ENCODE measurements at regions not wholly inside any gene's neighbourhood (a gene's known extent, or its start where the extent isn't known, plus 50 kb on each side); places are given as distances from the start of the nearest gene placed in this dataset.

DNA sequence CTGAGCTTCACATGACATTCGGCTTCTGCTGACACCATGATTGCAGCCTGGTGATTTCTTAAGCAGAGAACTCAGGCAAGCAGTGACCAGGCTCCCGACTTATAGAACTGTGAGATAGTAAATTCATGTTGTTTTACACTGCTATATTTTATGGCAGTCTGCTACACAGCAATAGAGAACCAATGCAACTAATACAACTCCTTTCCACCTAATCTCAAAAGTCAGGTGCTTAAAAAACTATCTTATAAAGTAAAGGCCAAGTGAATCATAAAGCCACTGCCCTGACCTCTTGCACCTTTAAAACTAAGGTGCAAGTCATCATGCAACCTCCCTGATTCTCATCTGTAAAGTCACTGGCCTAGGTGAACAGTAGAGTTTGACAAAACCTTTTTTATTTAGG lies 95.3 kb upstream of the GLS start:
- DNase-seq: no peak

DNA sequence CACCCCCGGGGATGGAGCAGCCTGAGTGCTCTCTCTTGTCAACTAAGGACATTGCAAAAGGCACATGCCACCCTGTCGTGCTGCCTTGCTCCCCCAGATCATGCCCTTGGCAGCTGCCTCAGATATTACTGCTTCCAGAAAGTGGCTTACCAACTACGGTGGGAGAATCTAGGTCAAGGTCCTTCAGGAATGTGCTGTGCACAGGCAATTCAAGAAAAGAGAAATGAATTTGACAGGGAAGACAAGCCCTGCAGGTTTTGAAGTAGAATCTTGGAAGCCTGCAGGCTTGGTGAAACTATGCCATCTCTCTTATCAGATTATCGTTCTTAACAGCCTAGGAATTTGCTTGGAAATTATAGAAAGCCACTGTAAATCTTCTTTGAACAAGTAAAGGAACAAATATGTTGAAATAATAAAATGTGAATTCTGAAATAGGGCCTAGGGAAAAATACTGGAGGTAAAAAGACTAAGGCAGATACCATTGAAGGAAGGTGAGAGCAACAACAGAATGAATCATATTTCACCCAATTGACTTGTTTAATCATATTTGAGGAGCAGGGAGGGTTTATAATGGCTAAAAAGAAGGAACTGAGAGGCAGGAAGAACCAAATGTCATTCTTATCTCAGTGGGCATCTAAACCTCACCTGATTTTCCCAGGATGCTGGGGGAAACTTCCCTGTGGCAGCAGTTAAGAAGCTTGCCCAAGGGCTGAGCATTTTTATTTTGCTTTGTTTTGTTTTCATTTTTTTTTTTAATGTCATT lies 94.0 kb upstream of the GLS start:
- no peak for DNase-seq

DNA sequence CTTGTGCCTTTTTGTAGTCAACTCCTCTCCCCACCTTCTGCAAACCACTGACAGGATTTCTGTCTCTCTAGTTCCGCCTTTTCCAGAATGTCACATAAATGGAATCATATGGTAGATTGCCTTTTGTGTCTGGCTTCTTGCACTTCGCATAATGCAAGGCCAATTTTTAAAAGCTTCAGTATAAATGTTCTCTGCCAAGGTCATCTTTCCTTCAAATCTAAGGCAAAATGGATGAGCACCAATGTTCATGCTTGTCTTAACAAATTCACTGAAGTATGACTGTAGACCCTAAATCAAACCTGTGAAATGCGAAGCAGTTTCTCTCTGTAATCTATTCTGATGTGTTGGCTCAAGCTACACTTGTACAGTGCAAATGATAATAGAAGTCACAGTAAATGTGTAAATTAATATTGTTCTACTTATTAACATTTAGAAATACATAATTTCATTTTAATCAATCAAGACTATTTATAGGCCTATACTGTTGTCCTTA lies 92.8 kb upstream of the GLS start:
- no peak for DNase-seq

GRCh38 chr2:190789074-190790004 lies 91.3 kb upstream of the GLS start:
- no peak for DNase-seq

DNA sequence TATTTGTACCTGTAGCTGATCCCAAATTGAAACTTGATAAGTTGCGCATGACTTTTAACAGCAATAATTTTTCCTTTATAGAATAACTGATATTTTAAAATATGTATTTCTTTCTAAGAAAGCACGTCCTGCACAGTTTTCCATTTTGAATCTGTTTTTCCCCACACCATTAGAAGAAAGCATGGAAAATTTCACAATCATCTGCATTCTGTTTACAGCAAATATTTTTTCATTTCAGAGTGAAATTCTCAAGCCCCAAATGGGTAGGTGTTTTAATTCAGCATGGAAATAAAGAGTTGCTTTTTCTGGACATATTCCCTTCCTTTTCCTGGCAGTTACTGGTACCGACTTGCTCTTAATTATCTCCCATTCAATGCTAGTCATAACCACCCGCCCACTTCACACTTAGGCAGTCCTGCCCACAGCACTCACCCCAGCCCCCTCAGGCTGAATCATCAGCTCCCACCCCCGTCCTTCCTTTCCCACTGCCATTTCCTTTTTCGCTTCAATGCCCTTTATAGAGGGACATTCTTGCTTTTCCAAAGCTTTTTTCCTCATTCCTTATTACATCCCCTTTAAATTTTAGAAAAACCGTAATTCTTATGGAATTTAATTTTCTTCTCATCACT lies 89.2 kb upstream of the GLS start:
- no peak for DNase-seq

DNA sequence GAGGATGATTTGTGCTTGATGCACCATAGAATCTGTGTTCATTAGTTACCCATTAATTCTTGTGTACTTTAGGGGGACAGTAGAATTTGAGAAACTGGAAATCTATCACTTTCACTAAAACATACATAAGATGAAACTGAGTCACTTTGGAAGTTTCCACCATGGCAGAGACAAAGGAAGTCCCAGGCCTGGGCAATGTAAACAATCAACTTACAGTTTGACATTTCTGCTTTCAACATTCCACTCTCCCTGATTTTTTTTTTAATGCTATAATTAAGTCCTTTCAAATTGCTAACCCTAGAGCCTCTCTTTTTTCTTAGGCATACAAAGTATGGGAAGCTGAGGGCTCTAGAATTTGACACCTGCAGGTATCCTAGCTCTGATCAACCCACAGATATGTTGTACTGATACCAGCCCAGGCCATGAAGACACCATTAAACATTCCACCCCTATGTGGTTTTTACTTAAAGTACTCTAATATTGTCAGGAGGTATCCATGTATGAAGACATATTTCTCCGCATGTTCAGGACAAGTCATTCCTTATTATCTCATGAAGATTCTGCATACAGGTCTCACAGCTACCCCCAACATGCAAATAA lies 88.5 kb upstream of the GLS start:
- no peak for DNase-seq

GRCh38 chr2:190792956-190793888 lies 87.4 kb upstream of the GLS start:
- no peak for DNase-seq

- no peak for DNase-seq
These were observed 86.2 kb upstream of the GLS start for GRCh38 chr2:190794377-190794776.

DNA sequence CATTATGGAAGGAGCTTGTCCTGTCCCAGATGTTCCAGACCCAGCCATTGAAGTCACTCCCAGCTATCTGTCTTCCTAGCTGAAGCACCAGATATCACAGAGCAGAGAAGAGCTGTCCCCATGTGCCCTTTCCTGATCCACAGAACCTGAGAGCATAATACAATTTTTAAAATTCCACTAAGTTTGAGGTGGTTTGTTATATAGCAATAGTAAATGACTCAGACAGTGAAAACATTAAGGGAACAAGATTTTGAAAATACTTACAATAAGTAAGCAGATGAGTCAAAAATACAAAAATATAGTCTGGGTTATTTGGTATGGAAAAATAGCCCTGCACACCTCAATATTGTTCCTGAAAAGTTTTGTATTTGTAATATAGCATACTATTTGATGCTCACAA lies 85.8 kb upstream of the GLS start:
- no peak for DNase-seq

DNA sequence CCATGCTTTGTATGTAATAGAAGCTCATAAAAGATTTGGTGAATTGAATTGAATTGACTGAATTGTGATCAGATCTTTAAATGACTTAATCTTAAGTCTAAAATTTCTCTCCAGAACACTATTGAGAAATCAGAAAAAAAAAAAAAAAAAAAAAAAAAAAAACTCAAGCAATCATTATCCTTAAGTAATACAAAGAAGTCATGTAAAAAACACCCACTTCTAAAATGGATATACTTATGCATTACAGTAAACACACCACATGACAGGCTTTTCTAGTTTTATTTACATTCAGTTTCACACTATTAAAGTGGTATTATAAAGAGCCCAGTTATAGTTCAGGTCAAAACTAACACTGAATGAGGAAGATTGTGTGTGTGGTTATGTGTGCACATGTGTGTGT lies 84.9 kb upstream of the GLS start:
- no peak for DNase-seq

DNA sequence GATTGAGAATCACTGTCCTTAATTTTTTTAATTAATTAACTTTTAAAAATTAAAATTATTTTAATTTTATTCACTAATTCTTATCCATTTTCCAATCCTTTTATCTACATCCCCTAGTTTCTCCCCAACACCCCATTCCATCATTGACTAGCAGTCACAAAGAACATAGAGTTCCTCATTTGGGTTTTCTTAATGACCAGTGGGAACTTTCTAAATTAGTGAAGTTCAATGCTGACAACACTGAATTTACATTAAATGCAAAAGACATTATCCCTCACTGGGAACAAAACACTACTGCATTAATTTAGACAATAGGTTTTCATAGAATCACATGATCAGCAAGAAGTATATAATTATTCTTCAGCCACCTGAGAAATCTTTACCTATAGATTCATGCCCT lies 80.6 kb upstream of the GLS start:
- no peak for DNase-seq

- no peak for DNase-seq
These were observed 80.1 kb upstream of the GLS start for GRCh38 chr2:190800528-190800927.

DNA sequence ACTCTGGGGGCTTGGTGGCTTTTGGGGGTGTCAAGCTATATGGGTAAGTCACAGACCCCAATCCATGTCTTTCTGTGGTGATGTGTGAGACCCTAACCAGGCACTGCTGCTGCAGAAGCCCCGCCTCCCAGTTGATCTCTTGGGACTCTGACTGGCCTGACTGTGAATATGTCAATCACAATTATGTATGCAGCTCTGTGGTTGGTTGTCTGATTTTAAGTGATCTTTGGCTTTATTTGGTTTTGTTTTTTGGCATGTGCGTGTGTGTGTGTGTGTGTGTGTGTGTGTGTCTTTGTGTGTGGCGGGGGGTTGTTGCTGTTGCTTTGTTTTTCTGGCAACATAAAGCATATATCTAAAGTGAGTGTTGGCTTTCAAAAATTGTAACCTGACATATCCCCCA lies 78.5 kb upstream of the GLS start:
- no peak for DNase-seq

DNA sequence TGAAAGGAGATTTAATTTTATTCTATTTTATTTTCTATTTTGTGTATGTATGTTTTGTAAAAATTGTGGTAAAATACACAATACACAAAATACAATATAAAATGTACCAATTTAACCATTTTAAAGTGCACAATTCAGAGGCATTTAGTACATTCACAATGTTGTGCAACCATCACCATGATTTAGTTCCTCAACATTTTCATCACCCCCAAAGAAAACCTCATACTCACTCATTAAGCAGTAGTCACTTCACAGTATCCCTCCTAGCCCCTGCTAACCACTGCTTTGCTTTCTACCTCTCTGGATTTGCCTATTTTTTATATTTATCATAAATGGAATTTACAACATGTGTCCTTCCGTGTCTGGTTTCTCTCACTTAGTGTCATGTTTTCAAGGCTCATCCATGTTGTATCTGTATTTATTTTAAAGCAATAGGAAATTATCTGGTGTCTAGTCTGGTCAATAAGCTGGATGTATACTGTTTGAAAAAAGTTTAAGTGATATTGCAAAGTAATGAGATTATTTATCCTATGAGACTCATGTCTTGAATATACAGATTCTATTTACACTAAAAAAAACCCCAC lies 77.9 kb upstream of the GLS start:
- DNase-seq: no peak

GRCh38 chr2:190804182-190804795 lies 76.3 kb upstream of the GLS start:
- no peak for DNase-seq

DNA sequence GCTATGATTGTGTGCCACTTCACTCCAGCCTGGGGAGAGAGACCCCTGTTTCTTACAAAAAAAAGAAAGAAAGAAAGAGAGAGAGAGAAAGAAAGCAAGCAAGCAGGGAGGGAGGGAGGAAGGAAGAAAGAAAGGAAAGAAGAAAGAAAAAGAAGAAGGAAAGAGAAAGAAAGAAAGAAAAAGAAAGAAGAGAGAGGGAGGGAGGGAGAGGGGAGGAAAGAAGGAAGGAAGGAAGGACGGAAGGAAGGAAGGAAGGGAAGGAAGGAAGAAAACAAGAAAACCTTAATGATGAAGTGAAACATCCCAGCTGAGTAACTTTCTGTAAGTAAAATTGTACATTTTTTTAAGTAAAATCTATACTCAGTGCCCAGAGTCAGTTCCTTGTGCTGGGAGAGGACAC lies 75.5 kb upstream of the GLS start:
- DNase-seq: no peak

- DNase-seq: no peak
These were observed 74.8 kb upstream of the GLS start for GRCh38 chr2:190805843-190806242.

DNA sequence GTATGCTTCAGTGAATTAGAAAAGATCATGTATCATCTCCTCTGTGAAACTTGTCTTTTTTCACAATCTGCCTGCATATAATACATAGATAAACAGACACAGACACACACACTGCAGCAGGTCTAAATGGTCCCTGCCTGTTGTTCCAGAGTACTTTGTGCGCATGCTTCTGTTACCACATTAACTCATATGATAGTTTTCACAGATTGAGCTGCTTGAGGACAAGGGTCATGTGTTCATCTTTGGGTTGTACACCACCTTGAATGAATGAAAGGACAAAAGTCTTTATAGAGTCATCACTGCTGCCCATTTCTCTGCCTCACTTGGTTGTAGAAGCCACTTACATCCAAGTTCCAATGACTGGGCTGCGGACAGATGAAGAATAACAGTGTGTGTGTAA lies 72.7 kb upstream of the GLS start:
- no peak for DNase-seq

GRCh38 chr2:190809139-190809764 lies 71.4 kb upstream of the GLS start:
- DNase-seq: no peak

DNA sequence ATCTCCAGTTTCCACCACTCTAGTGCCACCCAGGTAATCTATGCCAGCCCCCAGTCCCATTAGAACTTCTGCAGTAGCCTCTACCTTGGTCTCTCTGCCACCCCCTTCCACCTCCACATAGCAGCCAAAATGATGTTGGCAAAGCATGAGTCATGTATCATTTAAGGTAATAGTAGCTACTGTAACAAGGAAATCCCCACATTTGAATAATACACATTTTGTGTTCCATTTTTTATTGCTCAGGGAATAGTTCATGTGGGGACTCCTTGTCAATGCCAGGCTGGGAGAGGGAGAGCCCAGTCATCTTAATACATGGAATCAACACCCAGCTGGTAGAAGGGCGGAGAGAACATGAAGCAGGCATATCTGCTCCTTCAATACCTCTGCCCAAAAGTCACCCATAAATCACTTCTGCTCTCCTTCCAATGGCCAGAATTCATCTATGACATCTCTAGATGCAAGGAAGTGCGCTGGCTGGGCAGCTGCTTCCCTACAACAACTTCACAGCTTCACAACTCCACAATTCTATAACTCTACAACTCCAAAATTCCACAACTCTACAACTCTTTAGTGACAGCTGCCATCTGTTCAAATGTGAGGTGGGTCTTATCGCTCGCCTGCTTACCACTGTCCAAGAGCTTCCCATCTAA lies 70.6 kb upstream of the GLS start:
- no peak for DNase-seq
